Lower lobe of right lung (tissue), 2 donors: ENCODE measurements at regions not wholly inside any gene's neighbourhood (a gene's known extent, or its start where the extent isn't known, plus 50 kb on each side); places are given as distances from the start of the nearest gene placed in this dataset.

Experiments used
- ATAC-seq, 2 donors: fragments of 200-7000 bp; cut with Tn5 transposase; one replicate each; pipeline ENCODE4 v1.9.1; 2020 to 2022; ENCODE audit warnings: mild to moderate bottlenecking in 2 of 2, moderate library complexity in 2 of 2
- DNase-seq: peaks from one replicate; pipeline ENCODE4 v3.0.0-alpha.2; 2020
- H3K27ac ChIP-seq: fragments of 200-600 bp; one replicate; pipeline ENCODE4 v1.8.0; 2022
- H3K27me3 ChIP-seq: fragments of 200-600 bp; one replicate; pipeline ENCODE4 v1.8.0; 2022; ENCODE audit warnings: low read depth
- H3K36me3 ChIP-seq: fragments of 200-600 bp; one replicate; pipeline ENCODE4 v1.8.0; 2022; ENCODE audit warnings: mild to moderate bottlenecking
- H3K4me1 ChIP-seq: fragments of 200-600 bp; one replicate; pipeline ENCODE4 v1.8.0; 2022
- H3K4me3 ChIP-seq: fragments of 200-600 bp; one replicate; pipeline ENCODE4 v1.8.0; 2022; ENCODE audit warnings: mild to moderate bottlenecking
- H3K9me3 ChIP-seq: fragments of 200-600 bp; one replicate; pipeline ENCODE4 v1.8.0; 2022
- CTCF ChIP-seq: fragments of 200-600 bp; IDR thresholded peaks from one replicate; pipeline ENCODE4 v1.8.0; 2022; ENCODE audit warnings: antibody characterized with exemption, mild to moderate bottlenecking
- intact Hi-C: fragments of 100-400 bp; cut with DNase I; formaldehyde crosslinking; loops from one replicate; pipeline ENCODE4 v1.11.0; 2022
- donor health status: DM: no; HTN: yes; CAD: no; lungs with severe emphysema.

- Histone ChIP-seq H3K36me3 (no peaks in the 10 kb centered on the region), H3K4me1 (no peaks in the 10 kb centered on the region), H3K4me3 (no peak overlapping the region), H3K27me3 (no peaks in the 10 kb centered on the region), H3K27ac (no peak overlapping the region), H3K9me3 (no peaks in the 10 kb centered on the region)
- ATAC-seq, result no peak
- DNase-seq, result no peak
- TF ChIP-seq CTCF, result no peak
- intact Hi-C loops, result no loop called here
These were observed 82.3 kb upstream of the SIMC1 start for GRCh38 chr5:176155922-176156359.

- no peak for ATAC-seq
- no peaks in the 10 kb centered on the region for H3K27me3 ChIP-seq
- intact Hi-C loops, result no loop called here
- no peak for TF ChIP-seq CTCF
- H3K9me3 ChIP-seq, result no peaks in the 10 kb centered on the region
- no peaks in the 10 kb centered on the region for H3K36me3 ChIP-seq
- no peaks in the 10 kb centered on the region for H3K4me1 ChIP-seq
- DNase-seq, result no peak
- H3K4me3 ChIP-seq, result no peak overlapping the region
- no peak overlapping the region for H3K27ac ChIP-seq
These were observed 80.6 kb upstream of the SIMC1 start for GRCh38 chr5:176157656-176158055.

- H3K27ac ChIP-seq, result no peak overlapping the region
These were observed 76.8 kb upstream of the SIMC1 start for GRCh38 chr5:176161431-176161830.

GRCh38 chr5:176162198-176162597 lies 76.0 kb upstream of the SIMC1 start:
- Histone ChIP-seq H3K27me3 (no peaks in the 10 kb centered on the region), H3K4me1 (no peaks in the 10 kb centered on the region), H3K4me3 (no peak overlapping the region), H3K36me3 (no peaks in the 10 kb centered on the region), H3K27ac (no peak overlapping the region), H3K9me3 (no peaks in the 10 kb centered on the region)
- no peak for DNase-seq
- no peak for ATAC-seq
- TF ChIP-seq CTCF, result no peak
- intact Hi-C loops, result no loop called here

More at GRCh38 chr5:176161431-176161830, 76.8 kb upstream of the SIMC1 start:
- no peaks in the 10 kb centered on the region for H3K27me3 ChIP-seq
- H3K4me1 ChIP-seq, result no peaks in the 10 kb centered on the region
- intact Hi-C loops, result no loop called here
- H3K4me3 ChIP-seq, result no peak overlapping the region
- no peaks in the 10 kb centered on the region for H3K36me3 ChIP-seq
- H3K9me3 ChIP-seq, result no peaks in the 10 kb centered on the region
- ATAC-seq (no peak), DNase-seq (no peak)
- TF ChIP-seq CTCF, result no peak

GRCh38 chr5:176162888-176163287 lies 75.3 kb upstream of the SIMC1 start:
- DNase-seq, result no peak
- H3K4me3 ChIP-seq, result no peak overlapping the region

More at GRCh38 chr5:176162888-176163287, 75.3 kb upstream of the SIMC1 start:
- no peaks in the 10 kb centered on the region for H3K36me3 ChIP-seq
- no peak overlapping the region for H3K27ac ChIP-seq
- no peaks in the 10 kb centered on the region for H3K9me3 ChIP-seq
- no peak for TF ChIP-seq CTCF
- H3K27me3 ChIP-seq, result no peaks in the 10 kb centered on the region
- intact Hi-C loops, result no loop called here
- no peak for ATAC-seq
- H3K4me1 ChIP-seq, result no peaks in the 10 kb centered on the region
